ENCODE measurements at regions not wholly inside any gene's neighbourhood (a gene's known extent, or its start where the extent isn't known, plus 50 kb on each side); places are given as distances from the start of the nearest gene placed in this dataset.

DNA sequence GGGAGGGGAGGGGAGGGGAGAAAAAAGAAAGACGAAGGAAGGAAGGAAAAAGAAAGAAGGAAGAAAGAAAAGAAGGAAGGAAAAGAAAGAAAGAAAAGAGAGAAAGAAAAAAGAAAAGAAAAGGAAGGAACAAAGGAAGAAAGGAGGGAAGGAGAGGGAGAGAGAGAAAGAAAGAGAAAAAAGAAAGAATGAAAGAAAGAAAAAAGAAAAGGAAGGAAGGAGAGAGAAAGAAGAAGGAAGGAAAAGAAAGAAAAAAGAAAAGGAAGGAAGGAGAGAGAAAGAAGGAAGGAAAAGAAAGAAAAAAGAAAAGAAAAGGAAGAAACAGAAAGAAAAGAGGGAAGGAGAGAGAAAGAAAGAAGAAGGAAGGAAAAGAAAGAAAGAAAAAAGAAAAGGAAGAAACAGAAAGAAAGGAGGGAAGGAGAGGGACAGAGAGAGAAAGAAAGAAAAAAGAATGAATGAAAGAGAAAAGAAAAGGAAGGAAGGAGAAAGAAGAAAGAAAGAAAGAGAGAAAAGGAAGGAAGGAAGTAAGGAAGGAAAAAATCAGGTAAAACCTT lies 225.3 kb downstream of the TPBG start:
- TF ChIP-seq ZFX (IDR thresholded peaks at IDR 0.05) = no peak
- no peak overlapping the region for H3K27ac ChIP-seq

DNA sequence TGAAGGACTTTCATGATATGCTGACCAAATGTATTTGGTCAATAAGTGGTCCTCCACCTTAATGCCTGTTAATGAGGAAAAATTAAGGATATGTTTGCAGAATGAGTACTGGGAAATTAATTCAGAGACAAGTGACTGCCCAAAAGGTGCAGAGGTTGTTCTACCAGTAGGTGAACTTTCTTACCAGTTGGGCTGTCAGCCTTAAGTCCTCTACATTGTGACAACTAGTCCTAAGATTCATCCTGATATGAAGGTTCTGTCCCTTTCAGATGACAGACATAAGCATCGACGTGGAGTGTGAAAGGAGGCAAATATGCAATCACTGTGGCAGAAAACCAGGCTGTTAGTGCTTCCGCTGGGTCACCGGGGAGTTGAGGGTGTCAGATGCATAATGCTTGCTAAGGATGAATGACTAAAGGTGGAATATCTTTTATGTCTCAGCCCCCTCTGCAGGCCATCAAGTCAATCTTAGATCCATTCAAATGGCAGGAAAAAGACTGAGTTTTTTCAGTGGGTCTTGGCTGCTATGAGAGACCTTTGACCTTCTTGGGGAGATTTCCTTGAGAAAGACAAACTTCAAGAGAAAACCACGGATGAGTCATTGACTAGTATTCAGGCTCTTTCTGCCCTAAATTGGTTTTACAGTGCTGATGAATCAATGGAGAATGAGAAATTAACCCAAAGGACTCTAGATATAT lies 226.0 kb downstream of the TPBG start:
- no peak for TF ChIP-seq ZFX (IDR thresholded peaks at IDR 0.05)
- TF ChIP-seq, protein P1, sequence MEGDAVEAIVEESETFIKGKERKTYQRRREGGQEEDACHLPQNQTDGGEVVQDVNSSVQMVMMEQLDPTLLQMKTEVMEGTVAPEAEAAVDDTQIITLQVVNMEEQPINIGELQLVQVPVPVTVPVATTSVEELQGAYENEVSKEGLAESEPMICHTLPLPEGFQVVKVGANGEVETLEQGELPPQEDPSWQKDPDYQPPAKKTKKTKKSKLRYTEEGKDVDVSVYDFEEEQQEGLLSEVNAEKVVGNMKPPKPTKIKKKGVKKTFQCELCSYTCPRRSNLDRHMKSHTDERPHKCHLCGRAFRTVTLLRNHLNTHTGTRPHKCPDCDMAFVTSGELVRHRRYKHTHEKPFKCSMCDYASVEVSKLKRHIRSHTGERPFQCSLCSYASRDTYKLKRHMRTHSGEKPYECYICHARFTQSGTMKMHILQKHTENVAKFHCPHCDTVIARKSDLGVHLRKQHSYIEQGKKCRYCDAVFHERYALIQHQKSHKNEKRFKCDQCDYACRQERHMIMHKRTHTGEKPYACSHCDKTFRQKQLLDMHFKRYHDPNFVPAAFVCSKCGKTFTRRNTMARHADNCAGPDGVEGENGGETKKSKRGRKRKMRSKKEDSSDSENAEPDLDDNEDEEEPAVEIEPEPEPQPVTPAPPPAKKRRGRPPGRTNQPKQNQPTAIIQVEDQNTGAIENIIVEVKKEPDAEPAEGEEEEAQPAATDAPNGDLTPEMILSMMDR (conservative IDR thresholded peaks at IDR 0.05) = peak; percentile 19
- H3K27ac ChIP-seq = no peak overlapping the region

DNA sequence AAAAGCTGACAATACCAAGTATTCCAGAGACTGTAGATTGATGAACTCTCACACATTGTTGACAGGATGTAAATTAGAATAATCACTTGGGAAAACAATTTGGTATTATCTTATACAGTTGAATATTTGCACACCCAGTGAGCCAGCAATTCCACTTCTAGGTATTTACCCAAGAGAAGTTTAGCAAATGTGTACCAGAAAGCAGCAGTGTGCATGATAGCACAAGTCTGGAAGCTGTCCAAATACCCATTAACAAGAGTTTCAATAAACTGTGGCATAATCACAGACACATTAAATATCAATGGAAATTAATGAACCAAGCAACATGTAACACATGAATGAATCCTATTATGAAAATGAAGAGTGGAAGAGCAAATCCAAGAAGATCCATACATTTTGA lies 233.6 kb downstream of the TPBG start:
- no peak for TF ChIP-seq ZFX (IDR thresholded peaks at IDR 0.05)
- TF ChIP-seq, protein P1 (conservative IDR thresholded peaks at IDR 0.05) = no peak

DNA sequence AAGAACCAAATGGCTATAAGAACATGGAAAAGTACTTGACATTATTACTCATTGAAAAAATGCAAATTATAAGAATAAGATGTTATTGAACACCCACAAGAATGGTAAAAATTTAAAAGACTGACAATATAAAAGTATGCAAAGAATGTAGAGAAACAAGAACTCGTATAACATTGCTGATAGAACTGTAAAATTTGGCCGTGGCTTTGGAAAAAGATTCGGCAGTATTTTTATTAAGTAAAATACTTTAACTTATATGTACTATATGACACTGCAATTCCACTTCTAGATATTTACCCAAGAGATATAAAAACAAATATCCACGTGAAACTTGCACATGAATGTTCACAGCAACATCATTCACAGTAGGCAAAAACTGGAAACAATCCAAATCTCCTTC lies 239.2 kb downstream of the TPBG start:
- no peak for TF ChIP-seq ZFX (IDR thresholded peaks at IDR 0.05)
- TF ChIP-seq, protein P1 (conservative IDR thresholded peaks at IDR 0.05) = no peak
- no peak overlapping the region for H3K27ac ChIP-seq

More for the DNA sequence above, 233.6 kb downstream of the TPBG start:
- H3K27ac ChIP-seq = no peak overlapping the region

DNA sequence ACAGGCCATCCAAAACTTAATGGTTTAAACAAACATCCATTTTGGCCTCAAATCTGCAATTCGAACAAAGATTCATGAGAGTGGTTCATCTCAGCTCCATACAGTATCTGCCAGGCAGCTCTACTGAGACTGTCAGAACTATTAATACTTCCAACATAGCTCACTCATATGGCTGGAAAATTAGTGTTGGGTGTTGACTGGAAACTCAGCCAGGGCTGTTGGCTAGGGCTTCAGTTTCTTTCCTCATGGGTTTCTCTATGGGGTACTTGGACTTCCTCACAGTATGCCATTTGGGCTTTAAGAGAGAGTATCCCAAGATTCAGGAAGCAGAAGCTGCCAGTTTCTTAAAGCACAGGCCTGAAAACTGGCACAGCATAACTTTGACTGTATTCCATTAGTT lies 240.3 kb downstream of the TPBG start:
- no peak overlapping the region for H3K27ac ChIP-seq
- TF ChIP-seq, protein P1 (conservative IDR thresholded peaks at IDR 0.05) = no peak
- TF ChIP-seq ZFX (IDR thresholded peaks at IDR 0.05) = no peak

DNA sequence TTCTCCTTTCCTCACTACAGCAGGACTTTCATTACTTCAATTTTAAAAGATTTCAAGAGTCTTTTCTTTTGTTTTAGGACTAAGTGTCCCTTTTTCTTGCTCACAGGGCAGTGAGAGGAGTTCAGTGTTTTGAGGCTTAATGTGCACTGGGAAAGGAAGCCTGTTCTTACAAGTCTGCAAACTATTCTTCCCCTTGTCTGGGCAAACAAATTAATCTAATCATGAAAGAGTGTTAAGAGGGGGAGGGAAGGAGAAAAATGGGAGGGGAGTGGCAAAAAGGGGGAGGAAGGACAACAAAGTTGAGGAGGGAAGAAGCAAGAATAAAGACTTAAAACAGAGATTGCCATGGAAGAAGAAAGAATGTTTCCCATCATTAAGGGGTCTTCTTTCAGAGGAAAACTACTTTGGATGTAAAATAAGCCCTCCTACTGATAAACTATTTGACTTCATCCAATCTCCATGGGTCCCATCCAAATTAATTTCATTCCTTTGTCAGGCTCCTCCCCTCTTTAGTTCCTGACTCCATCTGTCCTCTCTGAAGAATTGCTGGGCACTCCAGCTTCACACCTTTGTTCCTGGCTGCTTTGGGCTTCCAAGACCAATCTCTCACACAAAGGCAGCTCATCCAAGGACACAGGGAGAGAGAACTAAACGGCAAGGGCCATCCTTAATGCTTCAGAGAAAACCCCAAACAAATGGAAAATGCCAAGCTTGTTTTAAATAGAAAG lies 244.5 kb downstream of the TPBG start:
- TF ChIP-seq, protein P1 (conservative IDR thresholded peaks at IDR 0.05) = no peak
- no peak for TF ChIP-seq ZFX (IDR thresholded peaks at IDR 0.05)
- no peak overlapping the region for H3K27ac ChIP-seq

DNA sequence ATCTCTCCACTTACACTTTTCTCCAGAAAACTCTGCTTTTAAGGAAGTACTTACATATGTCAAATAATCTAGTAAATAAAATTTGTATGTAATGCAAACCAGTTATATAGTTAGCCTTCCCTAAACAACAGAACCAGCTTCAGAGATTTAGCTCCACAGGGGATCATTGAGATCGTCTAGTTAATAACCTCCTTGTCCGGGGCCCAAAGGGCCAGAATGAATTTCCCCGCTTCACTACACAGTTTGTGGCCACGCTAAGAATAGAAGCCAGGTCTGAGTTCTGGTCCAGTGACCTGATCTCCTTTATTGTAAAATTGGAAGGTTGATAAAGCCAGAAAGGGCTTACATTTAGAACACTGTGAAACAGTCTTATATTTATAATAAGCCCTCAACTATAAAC lies 245.2 kb downstream of the TPBG start:
- H3K27ac ChIP-seq = no peak overlapping the region
- no peak for TF ChIP-seq ZFX (IDR thresholded peaks at IDR 0.05)
- TF ChIP-seq, protein P1 (conservative IDR thresholded peaks at IDR 0.05) = no peak

Measured in C4-2B (cell line).